ENCODE measurements at regions not wholly inside any gene's neighbourhood (a gene's known extent, or its start where the extent isn't known, plus 50 kb on each side); places are given as distances from the start of the nearest gene placed in this dataset.

DNA sequence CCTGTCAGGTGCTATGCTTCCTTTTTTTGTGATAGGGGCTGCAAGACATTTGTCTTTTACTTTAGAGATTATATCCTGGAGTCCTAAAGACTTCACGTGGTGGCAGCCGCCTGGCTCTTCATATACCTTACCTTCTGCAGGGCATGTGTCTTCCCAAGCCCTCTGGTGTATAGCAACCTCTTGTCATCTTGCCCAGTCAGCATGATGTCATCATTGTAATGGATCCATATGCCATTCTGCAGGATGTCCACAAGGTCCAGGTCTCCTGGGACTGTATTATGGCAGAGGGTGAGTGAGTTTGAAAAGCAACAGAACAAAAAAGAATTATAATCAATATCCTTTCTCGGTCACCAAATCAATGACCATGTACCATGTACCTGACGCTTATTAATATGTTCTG lies 82.2 kb upstream of the SCOC start:
- TF ChIP-seq, protein P1, sequence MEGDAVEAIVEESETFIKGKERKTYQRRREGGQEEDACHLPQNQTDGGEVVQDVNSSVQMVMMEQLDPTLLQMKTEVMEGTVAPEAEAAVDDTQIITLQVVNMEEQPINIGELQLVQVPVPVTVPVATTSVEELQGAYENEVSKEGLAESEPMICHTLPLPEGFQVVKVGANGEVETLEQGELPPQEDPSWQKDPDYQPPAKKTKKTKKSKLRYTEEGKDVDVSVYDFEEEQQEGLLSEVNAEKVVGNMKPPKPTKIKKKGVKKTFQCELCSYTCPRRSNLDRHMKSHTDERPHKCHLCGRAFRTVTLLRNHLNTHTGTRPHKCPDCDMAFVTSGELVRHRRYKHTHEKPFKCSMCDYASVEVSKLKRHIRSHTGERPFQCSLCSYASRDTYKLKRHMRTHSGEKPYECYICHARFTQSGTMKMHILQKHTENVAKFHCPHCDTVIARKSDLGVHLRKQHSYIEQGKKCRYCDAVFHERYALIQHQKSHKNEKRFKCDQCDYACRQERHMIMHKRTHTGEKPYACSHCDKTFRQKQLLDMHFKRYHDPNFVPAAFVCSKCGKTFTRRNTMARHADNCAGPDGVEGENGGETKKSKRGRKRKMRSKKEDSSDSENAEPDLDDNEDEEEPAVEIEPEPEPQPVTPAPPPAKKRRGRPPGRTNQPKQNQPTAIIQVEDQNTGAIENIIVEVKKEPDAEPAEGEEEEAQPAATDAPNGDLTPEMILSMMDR (conservative IDR thresholded peaks at IDR 0.05 in 1 of 2, IDR thresholded peaks at IDR 0.05 in 1 of 2; ENCODE audit: low read depth in 1 of 2, low read length in 2 of 2), result no peak
- no peak for TF ChIP-seq EZH2 (IDR thresholded peaks at IDR 0.05; ENCODE audit: low read length, missing control alignments)

All from fibroblast of lung (primary cell).